Fibroblast of the aortic adventitia (primary cell): ENCODE measurements at regions not wholly inside any gene's neighbourhood (a gene's known extent, or its start where the extent isn't known, plus 50 kb on each side); places are given as distances from the start of the nearest gene placed in this dataset.
"Not testable (repeated sequence)": the region's sequence is repeated elsewhere in the genome, so short reads cannot be mapped to it uniquely, and the experiment has no call there.

Source experiments
- DNase-seq: peaks from one replicate; pipeline ENCODE4 v3.0.0-alpha.2; 2010; ENCODE audit warnings: low read depth
- H3K4me3 ChIP-seq: 2 replicates; pipeline ENCODE4 v1.5.1; 2011; ENCODE audit warnings: low read depth, mild to moderate bottlenecking, control low read depth, low read length, moderate library complexity
- CTCF ChIP-seq: IDR thresholded peaks from 2 replicates; pipeline ENCODE4 v1.5.1; 2011; ENCODE audit warnings: mild to moderate bottlenecking, low read length, control low read depth, inconsistent platforms; ENCODE audit not compliant: insufficient read depth

- no peak for TF ChIP-seq CTCF
- no peak for DNase-seq
- H3K4me3 ChIP-seq = no peak overlapping the region
Observed at GRCh38 chr20:39716796-39717341, 754.7 kb downstream of the DHX35 start.

- DNase-seq = no peak
- TF ChIP-seq CTCF = no peak
- no peak overlapping the region for H3K4me3 ChIP-seq
Observed at GRCh38 chr20:39713076-39713840, 751.1 kb downstream of the DHX35 start.

- no peak for TF ChIP-seq CTCF
Observed at GRCh38 chr20:39706184-39706663, 744.1 kb downstream of the DHX35 start.

GRCh38 chr20:39705032-39705431, 742.9 kb downstream of the DHX35 start:
- no peak overlapping the region for H3K4me3 ChIP-seq
- no peak for DNase-seq
- TF ChIP-seq CTCF = no peak

More at GRCh38 chr20:39706184-39706663, 744.1 kb downstream of the DHX35 start:
- H3K4me3 ChIP-seq = no peak overlapping the region
- DNase-seq = peak; percentile 31

- DNase-seq, H3K4me3 ChIP-seq: not testable (repeated sequence)
Observed at GRCh38 chr20:39703357-39703756, 741.2 kb downstream of the DHX35 start.

- DNase-seq = no peak
- no peak overlapping the region for H3K4me3 ChIP-seq
- TF ChIP-seq CTCF = no peak
Observed at GRCh38 chr20:39702701-39703349, 740.7 kb downstream of the DHX35 start.

GRCh38 chr20:39700528-39700927, 738.4 kb downstream of the DHX35 start:
- no peak overlapping the region for H3K4me3 ChIP-seq
- no peak for DNase-seq
- TF ChIP-seq CTCF = no peak
